GM23248 (cell line): ENCODE measurements at regions not wholly inside any gene's neighbourhood (a gene's known extent, or its start where the extent isn't known, plus 50 kb on each side); places are given as distances from the start of the nearest gene placed in this dataset.

Experiments used
- DNase-seq: peaks from one replicate; pipeline ENCODE4 v3.0.0-alpha.2; 2015
- H2AFZ ChIP-seq: fragments of 200-600 bp; sonication (generic); 2 replicates; pipeline ENCODE4 v1.6.1; 2016; ENCODE audit warnings: antibody characterized with exemption
- H3F3A ChIP-seq: fragments of 200-600 bp; sonication (generic); 2 replicates; pipeline ENCODE4 v1.6.1; 2016; ENCODE audit warnings: mild to moderate bottlenecking, antibody characterized with exemption, mixed run types; ENCODE audit not compliant: insufficient read depth
- H3K27ac ChIP-seq: fragments of 200-600 bp; sonication (generic); 2 replicates; pipeline ENCODE4 v1.5.1; 2016; ENCODE audit warnings: mild to moderate bottlenecking
- H3K27me3 ChIP-seq: fragments of 200-600 bp; sonication (generic); replicated peaks from 2 replicates; pipeline ENCODE4 v1.6.1; 2016; ENCODE audit warnings: mild to moderate bottlenecking; ENCODE audit not compliant: insufficient read depth
- H3K36me3 ChIP-seq: fragments of 200-600 bp; sonication (generic); 2 replicates; pipeline ENCODE4 v1.6.1; 2016; ENCODE audit warnings: low read depth, mild to moderate bottlenecking
- H3K4me1 ChIP-seq: fragments of 200-600 bp; sonication (generic); 2 replicates; pipeline ENCODE4 v1.6.1; 2016; ENCODE audit warnings: mild to moderate bottlenecking; ENCODE audit not compliant: insufficient read depth
- H3K4me2 ChIP-seq: fragments of 200-600 bp; sonication (generic); one replicate; pipeline ENCODE4 v1.6.1; 2016; ENCODE audit warnings: mild to moderate bottlenecking; ENCODE audit not compliant: unreplicated experiment
- H3K4me3 ChIP-seq: fragments of 200-600 bp; sonication (generic); 2 replicates; pipeline ENCODE4 v1.5.1; 2016; ENCODE audit warnings: mild to moderate bottlenecking
- H3K79me2 ChIP-seq: fragments of 200-600 bp; sonication (generic); 2 replicates; pipeline ENCODE4 v1.6.1; 2016; ENCODE audit warnings: mild to moderate bottlenecking; ENCODE audit not compliant: insufficient read depth
- H3K9ac ChIP-seq: fragments of 200-600 bp; sonication (generic); 2 replicates; pipeline ENCODE4 v1.6.1; 2016; ENCODE audit warnings: mild to moderate bottlenecking
- H3K9me2 ChIP-seq: fragments of 200-600 bp; sonication (generic); 2 replicates; pipeline ENCODE4 v1.6.1; 2016; ENCODE audit warnings: mixed run types, mild to moderate bottlenecking, moderate library complexity; ENCODE audit not compliant: insufficient read depth
- H3K9me3 ChIP-seq: fragments of 200-600 bp; sonication (generic); one replicate; pipeline ENCODE4 v1.6.1; 2017; ENCODE audit warnings: low read depth
- H4K20me1 ChIP-seq: fragments of 200-600 bp; sonication (generic); 2 replicates; pipeline ENCODE4 v1.6.0; 2016; ENCODE audit not compliant: insufficient read depth
- EZH2 ChIP-seq: fragments of 200-600 bp; sonication (generic); IDR thresholded peaks from 2 replicates; pipeline ENCODE4 v1.6.1; 2018; ENCODE audit warnings: antibody characterized with exemption, mild to moderate bottlenecking; ENCODE audit not compliant: insufficient read depth, poor library complexity, severe bottlenecking
- EZH2phosphoT487 ChIP-seq: fragments of 200-600 bp; sonication (generic); IDR thresholded peaks from 2 replicates; pipeline ENCODE4 v1.6.1; 2018; ENCODE audit warnings: antibody characterized with exemption, moderate library complexity, mild to moderate bottlenecking, low read depth; ENCODE audit not compliant: insufficient read depth
- WGBS, 2 experiments: methylation state at CpG; one replicate each; pipeline ENCODE4 v1.1.6; 2015 to 2017; ENCODE audit warnings: low lambda C conversion rate in 2 of 2, low coverage in 1 of 2; ENCODE audit errors: missing lambda C conversion rate in 2 of 2; 5-methylcytosine and 5-hydroxymethylcytosine counted together
- in situ Hi-C: fragments of 300-500 bp; cut with MboI; formaldehyde crosslinking; loops from 2 replicates; pipeline ENCODE4 v1.15.0; 2020

- TF ChIP-seq EZH2 (no peak), EZH2phosphoT487 (no peak)
- in situ Hi-C loops = no loop called here
- Histone ChIP-seq H3F3A (peaks cover 40% of the 10 kb centered on the region), H3K9me2 (peaks cover 4% of the 10 kb centered on the region; the same call in 1 of the 2 replicates), H3K27ac (peak overlapping the region; percentile 86), H3K4me3 (no peak overlapping the region), H3K27me3 (no peaks in the 10 kb centered on the region), H3K9me3 (no peaks in the 10 kb centered on the region), H2AFZ (no peak overlapping the region), H4K20me1 (no peaks in the 10 kb centered on the region), H3K4me2 (peak overlapping the region; percentile 54), H3K4me1 (peaks cover 58% of the 10 kb centered on the region), H3K36me3 (no peaks in the 10 kb centered on the region), H3K79me2 (no peaks in the 10 kb centered on the region), H3K9ac (peak overlapping the region; percentile 71)
- DNase-seq = no peak
- WGBS, 2 experiments = 94 to 100% methylated on average over 1 of the region's 1 CpG
These were observed 239.9 kb upstream of the ATP2B1 start for GRCh38 chr12:89948271-89949175.

- H3K79me2 ChIP-seq = no peaks in the 10 kb centered on the region
- H3K9me3 ChIP-seq = no peaks in the 10 kb centered on the region
- 32 to 34% methylated on average over 5 of the region's 5 CpGs for WGBS, 2 experiments
- peak overlapping the region; percentile 86 for H3K27ac ChIP-seq
- H3K4me3 ChIP-seq = peak overlapping the region; percentile 59
- no peaks in the 10 kb centered on the region for H3K27me3 ChIP-seq
- no peak for TF ChIP-seq EZH2phosphoT487
- TF ChIP-seq EZH2 = no peak
- H4K20me1 ChIP-seq = no peaks in the 10 kb centered on the region
- no peaks in the 10 kb centered on the region for H3K36me3 ChIP-seq
- peaks cover 62% of the 10 kb centered on the region for H3K4me1 ChIP-seq
- peak overlapping the region; percentile 71 for H3K9ac ChIP-seq
- peak; percentile 90 for DNase-seq
- peaks cover 40% of the 10 kb centered on the region for H3F3A ChIP-seq
- peak overlapping the region; percentile 78 for H3K4me2 ChIP-seq
- peaks cover 4% of the 10 kb centered on the region; the same call in 1 of the 2 replicates for H3K9me2 ChIP-seq
- peak overlapping the region; percentile 51 for H2AFZ ChIP-seq
- in situ Hi-C loops = no loop called here
These were observed 239.0 kb upstream of the ATP2B1 start for GRCh38 chr12:89947437-89948270.

- H2AFZ ChIP-seq = no peak overlapping the region
- peaks cover 61% of the 10 kb centered on the region for H3K4me1 ChIP-seq
- H3K4me2 ChIP-seq = no peak overlapping the region
- no peak overlapping the region for H3K4me3 ChIP-seq
- no peaks in the 10 kb centered on the region for H3K9me3 ChIP-seq
- H3K27me3 ChIP-seq = no peaks in the 10 kb centered on the region
- no peaks in the 10 kb centered on the region for H3K79me2 ChIP-seq
- H3K9ac ChIP-seq = no peak overlapping the region
- DNase-seq = no peak
- in situ Hi-C loops = no loop called here
- no peak for TF ChIP-seq EZH2phosphoT487
- TF ChIP-seq EZH2 = no peak
- peaks cover 37% of the 10 kb centered on the region for H3F3A ChIP-seq
- WGBS, 2 experiments = 79% methylated on average over 6 of the region's 6 CpGs
- no peak overlapping the region for H3K27ac ChIP-seq
- peaks cover 4% of the 10 kb centered on the region; the same call in 1 of the 2 replicates for H3K9me2 ChIP-seq
- no peaks in the 10 kb centered on the region for H3K36me3 ChIP-seq
- H4K20me1 ChIP-seq = no peaks in the 10 kb centered on the region
These were observed 238.0 kb upstream of the ATP2B1 start for GRCh38 chr12:89946518-89947135.

GRCh38 chr12:89945123-89945522 is 236.5 kb upstream of the ATP2B1 start:
- Histone ChIP-seq H3K4me1 (peaks cover 46% of the 10 kb centered on the region), H3K9ac (no peak overlapping the region), H2AFZ (no peak overlapping the region), H3K4me3 (no peak overlapping the region), H3K36me3 (no peaks in the 10 kb centered on the region), H3K9me2 (no peaks in the 10 kb centered on the region), H3K27ac (no peak overlapping the region), H3K9me3 (no peaks in the 10 kb centered on the region), H3K4me2 (no peak overlapping the region), H3K79me2 (no peaks in the 10 kb centered on the region), H3F3A (peaks cover 25% of the 10 kb centered on the region), H4K20me1 (no peaks in the 10 kb centered on the region), H3K27me3 (no peaks in the 10 kb centered on the region)
- in situ Hi-C loops = no loop called here
- TF ChIP-seq EZH2 (no peak), EZH2phosphoT487 (no peak)
- DNase-seq = no peak
